Endothelial cell of umbilical vein (primary cell): ENCODE measurements at regions not wholly inside any gene's neighbourhood (a gene's known extent, or its start where the extent isn't known, plus 50 kb on each side); places are given as distances from the start of the nearest gene placed in this dataset.

Source experiments
- BruUV-seq: library from RNA; stranded (reverse); fragments of 400-500 nt; replicated peaks from 2 replicates; lab custom pipeline; 2021; lab: Mats Ljungman, UMichigan
- CTCF ChIA-PET: fragments of 300-600, 350-600 bp; sonication (Branson Sonifier 250); formaldehyde crosslinking; loops from one replicate; lab custom pipeline; 2021; ENCODE audit warnings: antibody characterized with exemption, inconsistent platforms; lab: Charles Lee
- POLR2A ChIA-PET: fragments of 300-600, 350-600 bp; sonication (Branson Sonifier 250); formaldehyde crosslinking; loops from one replicate; lab custom pipeline; 2021; ENCODE audit warnings: antibody characterized with exemption, inconsistent platforms; lab: Charles Lee
- DNase-seq: peaks from one replicate; pipeline ENCODE4 v3.0.0-alpha.2; 2011; ENCODE audit warnings: low read depth, low spot score
- FAIRE-seq: peaks from 2 replicates; lab custom pipeline; 2011; peaks lifted over from hg19 to GRCh38; lab: Jason Lieb, UNC
- H2AFZ ChIP-seq: 2 replicates; pipeline ENCODE4 v1.6.0; 2012; ENCODE audit warnings: low read depth, low read length, control low read depth, inconsistent platforms
- H3K27ac ChIP-seq: 2 replicates; pipeline ENCODE4 v1.5.1; 2011; ENCODE audit warnings: low read depth, mild to moderate bottlenecking, control low read depth, low read length, moderate library complexity; ENCODE audit not compliant: insufficient read depth
- H3K27me3 ChIP-seq, 2 experiments: 2 replicates each; pipeline versions ENCODE4 v1.6.0 to v1.6.1; 2011; ENCODE audit warnings: low read length in 2 of 2, mixed read lengths in 1 of 2; ENCODE audit not compliant: control insufficient read depth in 2 of 2, insufficient read depth in 2 of 2
- H3K36me3 ChIP-seq, 2 experiments: 2 replicates in 1 of 2; 3 replicates in 1 of 2; pipeline ENCODE4 v1.5.1; 2011; ENCODE audit warnings: low read length in 2 of 2, mild to moderate bottlenecking in 1 of 2, moderate library complexity in 1 of 2; ENCODE audit not compliant: control insufficient read depth in 2 of 2, insufficient read depth in 2 of 2; ENCODE audit errors: extremely low read depth in 1 of 2
- H3K4me1 ChIP-seq: 3 replicates; pipeline ENCODE4 v1.5.1; 2011; ENCODE audit warnings: mild to moderate bottlenecking, low read length; ENCODE audit not compliant: control insufficient read depth, insufficient read depth; ENCODE audit errors: extremely low read depth
- H3K4me2 ChIP-seq: 2 replicates; pipeline ENCODE4 v1.6.1; 2011; ENCODE audit warnings: low read length, control low read depth, mixed read lengths; ENCODE audit not compliant: insufficient read depth
- H3K4me3 ChIP-seq, 3 experiments: fragments of 200-600 bp in 1 of 3; sonication (generic), shearing (Covaris generic) in 1 of 3; replicated peaks in 1 of 3; 2 replicates each; pipeline ENCODE4 v1.5.1; 2011 to 2016; ENCODE audit warnings: control low read depth in 3 of 3, low read length in 3 of 3, mild to moderate bottlenecking in 2 of 3, inconsistent platforms in 1 of 3, low read depth in 1 of 3, moderate library complexity in 1 of 3; ENCODE audit not compliant: insufficient read depth in 1 of 3
- H3K79me2 ChIP-seq: 2 replicates; pipeline ENCODE4 v1.6.0; 2012; ENCODE audit warnings: low read length, inconsistent platforms; ENCODE audit not compliant: control insufficient read depth, insufficient read depth
- H3K9ac ChIP-seq: replicated peaks from 2 replicates; pipeline ENCODE3; 2011; ENCODE audit warnings: low read length, control low read depth; ENCODE audit not compliant: insufficient read depth; ENCODE audit errors: extremely low read depth
- H3K9me1 ChIP-seq: replicated peaks from 3 replicates; pipeline ENCODE4 v1.6.0; 2011; ENCODE audit warnings: mild to moderate bottlenecking, low read length; ENCODE audit not compliant: control insufficient read depth, insufficient read depth; ENCODE audit errors: extremely low read depth
- H3K9me3 ChIP-seq: replicated peaks from 2 replicates; pipeline ENCODE4 v1.5.1; 2012; ENCODE audit warnings: low read length, inconsistent platforms; ENCODE audit not compliant: control insufficient read depth, insufficient read depth
- H4K20me1 ChIP-seq: replicated peaks from 2 replicates; pipeline ENCODE3; 2011; ENCODE audit warnings: mild to moderate bottlenecking, low read length; ENCODE audit not compliant: control insufficient read depth, insufficient read depth; ENCODE audit errors: extremely low read depth
- CTCF ChIP-seq, 2 donors: IDR thresholded peaks; 1 replicate in 1 of 2; 2 replicates in 1 of 2; pipeline ENCODE4 v1.5.1; 2011; ENCODE audit warnings: low read length in 2 of 2, mild to moderate bottlenecking in 2 of 2, moderate library complexity in 2 of 2, control low read depth in 1 of 2, inconsistent platforms in 1 of 2, low read depth in 1 of 2; ENCODE audit not compliant: insufficient read depth in 1 of 2; ENCODE audit errors: extremely low read depth in 1 of 2
- EZH2 ChIP-seq: IDR thresholded peaks from 2 replicates; pipeline ENCODE4 v1.6.1; 2012; ENCODE audit warnings: borderline replicate concordance, low read depth, mild to moderate bottlenecking, moderate library complexity, low read length, inconsistent platforms; ENCODE audit not compliant: severe bottlenecking
- GATA2 ChIP-seq: IDR thresholded peaks from 2 replicates; pipeline ENCODE4 v1.7.0; 2011; ENCODE audit warnings: low read depth, mild to moderate bottlenecking, moderate library complexity, mixed read lengths, low read length; ENCODE audit not compliant: insufficient read length, insufficient read depth
- JUN ChIP-seq: IDR thresholded peaks from 2 replicates; pipeline ENCODE4 v1.6.1; 2011; ENCODE audit warnings: borderline replicate concordance, low read depth; ENCODE audit not compliant: insufficient read length, insufficient read depth
- MAX ChIP-seq: IDR thresholded peaks from 2 replicates; pipeline ENCODE4 v1.6.1; 2011; ENCODE audit not compliant: insufficient read depth, insufficient read length
- POLR2AphosphoS5 ChIP-seq: IDR thresholded peaks from 2 replicates; pipeline ENCODE4 v1.6.1; 2012; ENCODE audit warnings: low read depth, mild to moderate bottlenecking, control low read depth, low read length, moderate library complexity; ENCODE audit not compliant: insufficient read depth
- dilution Hi-C: fragments of 300-500 bp; cut with MboI; formaldehyde crosslinking; loops from one replicate; pipeline ENCODE4 v1.15.0; 2019; ENCODE audit warnings: low sequenced_read_pairs; ENCODE audit not compliant: extremely low pct_ligation_motif_present
- intact Hi-C: fragments of 100-400 bp; cut with micrococcal nuclease; formaldehyde crosslinking; loops from one replicate; pipeline ENCODE4 v1.10.0; 2022

- H3K27me3 ChIP-seq, result no peaks in the 10 kb centered on the region
- FAIRE-seq, result no peak
- H3K9me1 ChIP-seq, result no peaks in the 10 kb centered on the region
- TF ChIP-seq POLR2AphosphoS5 (no peak), EZH2 (no peak), CTCF (IDR thresholded peaks at IDR 0.05; ENCODE audit: extremely low read depth in 1 of 2, insufficient read depth in 1 of 2, low read depth in 1 of 2, low read length in 2 of 2) (no peak)
- no peak overlapping the region for H3K27ac ChIP-seq
- no peaks in the 10 kb centered on the region for H4K20me1 ChIP-seq
- CTCF ChIA-PET, result no interaction called here
- H3K4me2 ChIP-seq, result no peak overlapping the region
- DNase-seq, result no peak
- no peaks in the 10 kb centered on the region for H3K9me3 ChIP-seq
- no peaks in the 10 kb centered on the region for H3K4me1 ChIP-seq
- H3K79me2 ChIP-seq, result no peaks in the 10 kb centered on the region
- POLR2A ChIA-PET, result no interaction called here
- no peaks in the 10 kb centered on the region for H3K36me3 ChIP-seq
- dilution Hi-C loops (no loop called here), intact Hi-C loops (no loop called here)
- no peak overlapping the region for H3K9ac ChIP-seq
- no peak overlapping the region for H2AFZ ChIP-seq
- no TSS peak for BruUV-seq
- no peak overlapping the region for H3K4me3 ChIP-seq
Observed at GRCh38 chr18:29753379-29753778, 1289.2 kb downstream of the DSC3 start.

- ChIA-PET CTCF (no interaction called here), POLR2A (no interaction called here)
- no peak overlapping the region for H3K9ac ChIP-seq
- no peak for FAIRE-seq
- H3K9me3 ChIP-seq, result no peaks in the 10 kb centered on the region
- BruUV-seq, result no TSS peak
- dilution Hi-C loops, result no loop called here
- H4K20me1 ChIP-seq, result no peaks in the 10 kb centered on the region
- no peaks in the 10 kb centered on the region for H3K79me2 ChIP-seq
- TF ChIP-seq MAX (no peak), GATA2 (no peak), EZH2 (no peak), JUN (no peak)
- H2AFZ ChIP-seq, result no peak overlapping the region
- no peaks in the 10 kb centered on the region for H3K36me3 ChIP-seq
- no peaks in the 10 kb centered on the region for H3K4me1 ChIP-seq
- H3K9me1 ChIP-seq, result no peaks in the 10 kb centered on the region
- H3K27ac ChIP-seq, result no peak overlapping the region
- no peak overlapping the region for H3K4me2 ChIP-seq
- DNase-seq, result no peak
- intact Hi-C loops, result no loop called here
- no peak overlapping the region for H3K4me3 ChIP-seq
- H3K27me3 ChIP-seq, result no peaks in the 10 kb centered on the region
Observed at GRCh38 chr18:29749704-29750103, 1292.8 kb downstream of the DSC3 start.
